ENCODE measurements at regions not wholly inside any gene's neighbourhood (a gene's known extent, or its start where the extent isn't known, plus 50 kb on each side); places are given as distances from the start of the nearest gene placed in this dataset.
"Not testable (repeated sequence)": the region's sequence is repeated elsewhere in the genome, so short reads cannot be mapped to it uniquely, and the experiment has no call there.

GRCh38 chr16:63146251-63146650 lies 1110.0 kb upstream of the CDH8 start:
- Mint-ChIP-seq H3K27ac (no peak overlapping the region), H3K4me1 (ENCODE audit: low read depth) (no peaks in the 10 kb centered on the region), H3K9me3 (peaks cover 28% of the 10 kb centered on the region), H3K27me3 (ENCODE audit: low read depth) (no peaks in the 10 kb centered on the region), H3K36me3 (ENCODE audit: low read depth) (no peaks in the 10 kb centered on the region), H3K4me3 (no peak overlapping the region)

- Mint-ChIP-seq H3K36me3 (ENCODE audit: low read depth) (no peaks in the 10 kb centered on the region), H3K4me1 (ENCODE audit: low read depth) (no peaks in the 10 kb centered on the region), H3K9me3 (peaks cover 33% of the 10 kb centered on the region), H3K27ac (no peak overlapping the region), H3K27me3 (ENCODE audit: low read depth) (no peaks in the 10 kb centered on the region), H3K4me3 (no peak overlapping the region)
These were observed 1109.2 kb upstream of the CDH8 start for GRCh38 chr16:63145411-63145810.

GRCh38 chr16:63135069-63135468 lies 1098.8 kb upstream of the CDH8 start:
- Mint-ChIP-seq H3K36me3 (ENCODE audit: low read depth) (no peaks in the 10 kb centered on the region), H3K9me3 (peaks cover 29% of the 10 kb centered on the region), H3K4me1 (ENCODE audit: low read depth) (no peaks in the 10 kb centered on the region), H3K27ac (no peak overlapping the region), H3K4me3 (no peak overlapping the region), H3K27me3 (ENCODE audit: low read depth) (no peaks in the 10 kb centered on the region)

- H3K4me1 Mint-ChIP-seq (ENCODE audit: low read depth), result no peaks in the 10 kb centered on the region
- no peaks in the 10 kb centered on the region for H3K27me3 Mint-ChIP-seq (ENCODE audit: low read depth)
- H3K4me3 Mint-ChIP-seq, result no peak overlapping the region
- H3K9me3 Mint-ChIP-seq, result peaks cover 35% of the 10 kb centered on the region
- H3K36me3 Mint-ChIP-seq (ENCODE audit: low read depth), result no peaks in the 10 kb centered on the region
- H3K27ac Mint-ChIP-seq, result no peak overlapping the region
These were observed 1095.3 kb upstream of the CDH8 start for GRCh38 chr16:63131503-63131902.

- H3K27me3 Mint-ChIP-seq (ENCODE audit: low read depth), result no peaks in the 10 kb centered on the region
- H3K4me1 Mint-ChIP-seq (ENCODE audit: low read depth), result no peaks in the 10 kb centered on the region
- H3K4me3 Mint-ChIP-seq, result no peak overlapping the region
- no peaks in the 10 kb centered on the region for H3K36me3 Mint-ChIP-seq (ENCODE audit: low read depth)
- peaks cover 36% of the 10 kb centered on the region for H3K9me3 Mint-ChIP-seq
- H3K27ac Mint-ChIP-seq, result no peak overlapping the region
These were observed 1094.7 kb upstream of the CDH8 start for GRCh38 chr16:63130942-63131341.

- H3K27ac Mint-ChIP-seq, result no peak overlapping the region
- H3K36me3 Mint-ChIP-seq (ENCODE audit: low read depth), result no peaks in the 10 kb centered on the region
- peaks cover 31% of the 10 kb centered on the region for H3K9me3 Mint-ChIP-seq
- no peaks in the 10 kb centered on the region for H3K27me3 Mint-ChIP-seq (ENCODE audit: low read depth)
- no peaks in the 10 kb centered on the region for H3K4me1 Mint-ChIP-seq (ENCODE audit: low read depth)
- H3K4me3 Mint-ChIP-seq, result no peak overlapping the region
These were observed 1093.3 kb upstream of the CDH8 start for GRCh38 chr16:63129411-63130125.

GRCh38 chr16:63119905-63120304 lies 1083.7 kb upstream of the CDH8 start:
- H3K27ac Mint-ChIP-seq; H3K36me3 Mint-ChIP-seq (ENCODE audit: low read depth); H3K4me3 Mint-ChIP-seq; H3K27me3 Mint-ChIP-seq (ENCODE audit: low read depth); H3K4me1 Mint-ChIP-seq (ENCODE audit: low read depth): not testable (repeated sequence)
- H3K9me3 Mint-ChIP-seq, result peaks cover 23% of the 10 kb centered on the region

- no peak overlapping the region for H3K4me3 Mint-ChIP-seq
- H3K4me1 Mint-ChIP-seq (ENCODE audit: low read depth), result no peaks in the 10 kb centered on the region
- H3K27me3 Mint-ChIP-seq (ENCODE audit: low read depth), result no peaks in the 10 kb centered on the region
- no peaks in the 10 kb centered on the region for H3K36me3 Mint-ChIP-seq (ENCODE audit: low read depth)
- H3K9me3 Mint-ChIP-seq, result peaks cover 48% of the 10 kb centered on the region
- no peak overlapping the region for H3K27ac Mint-ChIP-seq
These were observed 1063.8 kb upstream of the CDH8 start for GRCh38 chr16:63100082-63100481.

- Mint-ChIP-seq H3K9me3 (peaks cover 50% of the 10 kb centered on the region), H3K4me1 (ENCODE audit: low read depth) (no peaks in the 10 kb centered on the region), H3K27ac (no peak overlapping the region), H3K4me3 (no peak overlapping the region), H3K36me3 (ENCODE audit: low read depth) (no peaks in the 10 kb centered on the region), H3K27me3 (ENCODE audit: low read depth) (no peaks in the 10 kb centered on the region)
These were observed 1060.6 kb upstream of the CDH8 start for GRCh38 chr16:63096857-63097256.

GRCh38 chr16:63092736-63093135 lies 1056.5 kb upstream of the CDH8 start:
- H3K9me3 Mint-ChIP-seq, result peaks cover 50% of the 10 kb centered on the region

GRCh38 chr16:63082101-63082500 lies 1045.9 kb upstream of the CDH8 start:
- no peak overlapping the region for H3K4me3 Mint-ChIP-seq
- no peaks in the 10 kb centered on the region for H3K4me1 Mint-ChIP-seq (ENCODE audit: low read depth)
- H3K27ac Mint-ChIP-seq, result no peak overlapping the region
- no peaks in the 10 kb centered on the region for H3K36me3 Mint-ChIP-seq (ENCODE audit: low read depth)
- H3K9me3 Mint-ChIP-seq, result peaks cover 38% of the 10 kb centered on the region
- no peaks in the 10 kb centered on the region for H3K27me3 Mint-ChIP-seq (ENCODE audit: low read depth)

More at GRCh38 chr16:63092736-63093135, 1056.5 kb upstream of the CDH8 start:
- Mint-ChIP-seq H3K4me3 (no peak overlapping the region), H3K4me1 (ENCODE audit: low read depth) (no peaks in the 10 kb centered on the region), H3K27me3 (ENCODE audit: low read depth) (no peaks in the 10 kb centered on the region), H3K27ac (no peak overlapping the region), H3K36me3 (ENCODE audit: low read depth) (no peaks in the 10 kb centered on the region)

- H3K36me3 Mint-ChIP-seq (ENCODE audit: low read depth), result no peaks in the 10 kb centered on the region
These were observed 1044.5 kb upstream of the CDH8 start for GRCh38 chr16:63080746-63081145.

GRCh38 chr16:63069047-63069446 lies 1032.8 kb upstream of the CDH8 start:
- H3K4me3 Mint-ChIP-seq, result no peak overlapping the region
- H3K36me3 Mint-ChIP-seq (ENCODE audit: low read depth), result no peaks in the 10 kb centered on the region
- peaks cover 32% of the 10 kb centered on the region for H3K9me3 Mint-ChIP-seq
- no peaks in the 10 kb centered on the region for H3K27me3 Mint-ChIP-seq (ENCODE audit: low read depth)
- no peak overlapping the region for H3K27ac Mint-ChIP-seq
- no peaks in the 10 kb centered on the region for H3K4me1 Mint-ChIP-seq (ENCODE audit: low read depth)

More at GRCh38 chr16:63080746-63081145, 1044.5 kb upstream of the CDH8 start:
- Mint-ChIP-seq H3K27me3 (ENCODE audit: low read depth) (no peaks in the 10 kb centered on the region), H3K4me1 (ENCODE audit: low read depth) (no peaks in the 10 kb centered on the region), H3K27ac (no peak overlapping the region), H3K9me3 (peaks cover 42% of the 10 kb centered on the region), H3K4me3 (no peak overlapping the region)

- H3K4me1 Mint-ChIP-seq (ENCODE audit: low read depth), result no peaks in the 10 kb centered on the region
These were observed 1030.9 kb upstream of the CDH8 start for GRCh38 chr16:63067141-63067540.

GRCh38 chr16:63066552-63066951 lies 1030.3 kb upstream of the CDH8 start:
- no peaks in the 10 kb centered on the region for H3K27me3 Mint-ChIP-seq (ENCODE audit: low read depth)
- no peaks in the 10 kb centered on the region for H3K4me1 Mint-ChIP-seq (ENCODE audit: low read depth)
- H3K4me3 Mint-ChIP-seq, result no peak overlapping the region
- no peak overlapping the region for H3K27ac Mint-ChIP-seq
- H3K9me3 Mint-ChIP-seq, result peaks cover 32% of the 10 kb centered on the region
- H3K36me3 Mint-ChIP-seq (ENCODE audit: low read depth), result no peaks in the 10 kb centered on the region

More at GRCh38 chr16:63067141-63067540, 1030.9 kb upstream of the CDH8 start:
- no peaks in the 10 kb centered on the region for H3K36me3 Mint-ChIP-seq (ENCODE audit: low read depth)
- H3K27me3 Mint-ChIP-seq (ENCODE audit: low read depth), result no peaks in the 10 kb centered on the region
- H3K4me3 Mint-ChIP-seq, result no peak overlapping the region
- H3K9me3 Mint-ChIP-seq, result peaks cover 36% of the 10 kb centered on the region
- no peak overlapping the region for H3K27ac Mint-ChIP-seq

GRCh38 chr16:63061319-63061718 lies 1025.1 kb upstream of the CDH8 start:
- Mint-ChIP-seq H3K4me3 (no peak overlapping the region), H3K27me3 (ENCODE audit: low read depth) (no peaks in the 10 kb centered on the region), H3K9me3 (peaks cover 34% of the 10 kb centered on the region)

More at GRCh38 chr16:63061319-63061718, 1025.1 kb upstream of the CDH8 start:
- H3K4me1 Mint-ChIP-seq (ENCODE audit: low read depth), result no peaks in the 10 kb centered on the region
- no peaks in the 10 kb centered on the region for H3K36me3 Mint-ChIP-seq (ENCODE audit: low read depth)
- H3K27ac Mint-ChIP-seq, result no peak overlapping the region
